ENCODE measurements at regions not wholly inside any gene's neighbourhood (a gene's known extent, or its start where the extent isn't known, plus 50 kb on each side); places are given as distances from the start of the nearest gene placed in this dataset.

GRCh38 chr1:8096105-8097011, 70.2 kb upstream of the ERRFI1 start:
- TF ChIP-seq, protein P1, sequence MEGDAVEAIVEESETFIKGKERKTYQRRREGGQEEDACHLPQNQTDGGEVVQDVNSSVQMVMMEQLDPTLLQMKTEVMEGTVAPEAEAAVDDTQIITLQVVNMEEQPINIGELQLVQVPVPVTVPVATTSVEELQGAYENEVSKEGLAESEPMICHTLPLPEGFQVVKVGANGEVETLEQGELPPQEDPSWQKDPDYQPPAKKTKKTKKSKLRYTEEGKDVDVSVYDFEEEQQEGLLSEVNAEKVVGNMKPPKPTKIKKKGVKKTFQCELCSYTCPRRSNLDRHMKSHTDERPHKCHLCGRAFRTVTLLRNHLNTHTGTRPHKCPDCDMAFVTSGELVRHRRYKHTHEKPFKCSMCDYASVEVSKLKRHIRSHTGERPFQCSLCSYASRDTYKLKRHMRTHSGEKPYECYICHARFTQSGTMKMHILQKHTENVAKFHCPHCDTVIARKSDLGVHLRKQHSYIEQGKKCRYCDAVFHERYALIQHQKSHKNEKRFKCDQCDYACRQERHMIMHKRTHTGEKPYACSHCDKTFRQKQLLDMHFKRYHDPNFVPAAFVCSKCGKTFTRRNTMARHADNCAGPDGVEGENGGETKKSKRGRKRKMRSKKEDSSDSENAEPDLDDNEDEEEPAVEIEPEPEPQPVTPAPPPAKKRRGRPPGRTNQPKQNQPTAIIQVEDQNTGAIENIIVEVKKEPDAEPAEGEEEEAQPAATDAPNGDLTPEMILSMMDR (IDR thresholded peaks at IDR 0.05; ENCODE audit: insufficient read depth, low read length, poor library complexity, severe bottlenecking) = no peak
- no peak for TF ChIP-seq EZH2phosphoT487 (conservative IDR thresholded peaks at IDR 0.05; ENCODE audit: low read length)
